ENCODE measurements at regions not wholly inside any gene's neighbourhood (a gene's known extent, or its start where the extent isn't known, plus 50 kb on each side); places are given as distances from the start of the nearest gene placed in this dataset.
"Not testable (repeated sequence)": the region's sequence is repeated elsewhere in the genome, so short reads cannot be mapped to it uniquely, and the experiment has no call there.

DNA sequence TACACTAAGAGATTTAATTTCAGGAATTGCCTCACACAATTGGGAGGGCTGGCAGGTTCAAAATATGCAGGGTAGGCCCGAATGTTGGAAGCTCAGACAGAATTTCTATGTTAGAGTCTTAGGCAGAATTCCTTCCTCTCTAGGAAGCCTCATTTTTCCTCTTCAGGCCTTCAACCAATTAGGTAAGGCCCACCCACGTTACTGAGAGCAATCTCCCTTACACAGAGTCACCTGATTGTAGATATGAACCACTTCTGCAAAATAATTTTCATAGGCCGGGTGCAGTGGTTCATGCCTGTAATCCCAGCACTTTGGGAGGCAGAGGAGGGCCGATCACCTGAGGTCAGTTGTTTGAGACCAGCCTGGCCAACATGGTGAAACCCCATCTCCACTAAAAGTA, 50.2 kb upstream of the HIVEP1 start:
- no peak for DNase-seq (ENCODE audit: low spot score)

DNA sequence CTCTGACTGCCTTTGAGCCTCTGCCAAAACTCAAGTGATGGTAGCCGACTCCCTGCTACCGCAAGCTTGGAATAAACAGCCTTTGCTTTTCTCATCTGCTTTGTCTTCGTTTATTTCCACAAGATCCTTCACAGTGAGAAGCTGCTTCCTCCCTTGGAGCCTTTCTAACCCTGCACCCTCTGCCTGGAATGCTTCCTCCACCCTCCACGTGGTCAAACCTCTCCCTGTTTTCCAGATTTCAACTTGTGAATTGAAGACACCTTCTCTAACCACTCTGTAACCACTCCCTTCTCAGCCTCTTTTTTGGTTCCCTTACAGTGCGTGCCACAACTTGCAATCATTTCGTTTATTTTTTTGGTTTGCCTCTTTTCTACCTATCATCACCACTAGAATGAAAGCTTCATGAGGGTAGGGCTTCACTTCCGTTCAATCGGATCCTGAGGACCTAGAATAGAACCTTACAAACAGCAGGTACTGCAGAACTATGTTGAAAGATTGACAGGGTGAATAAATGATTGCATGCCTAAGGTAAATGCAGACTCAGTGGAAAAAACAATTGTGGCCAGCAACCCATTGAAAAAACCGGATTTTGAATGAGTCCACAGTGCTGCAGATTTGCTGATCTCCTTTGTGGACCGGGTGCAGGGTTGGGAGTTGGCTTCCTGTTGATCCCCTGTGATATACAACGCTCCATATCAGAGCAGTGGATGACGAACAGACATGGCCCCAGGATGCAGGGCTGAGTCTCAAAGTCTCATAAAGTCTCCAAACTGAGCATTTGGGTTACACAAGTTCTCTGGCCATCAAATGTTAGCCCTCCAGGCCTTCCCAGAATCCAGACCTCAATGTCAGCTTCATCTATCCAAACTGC, 51.0 kb upstream of the HIVEP1 start:
- DNase-seq (ENCODE audit: low spot score) = no peak

DNA sequence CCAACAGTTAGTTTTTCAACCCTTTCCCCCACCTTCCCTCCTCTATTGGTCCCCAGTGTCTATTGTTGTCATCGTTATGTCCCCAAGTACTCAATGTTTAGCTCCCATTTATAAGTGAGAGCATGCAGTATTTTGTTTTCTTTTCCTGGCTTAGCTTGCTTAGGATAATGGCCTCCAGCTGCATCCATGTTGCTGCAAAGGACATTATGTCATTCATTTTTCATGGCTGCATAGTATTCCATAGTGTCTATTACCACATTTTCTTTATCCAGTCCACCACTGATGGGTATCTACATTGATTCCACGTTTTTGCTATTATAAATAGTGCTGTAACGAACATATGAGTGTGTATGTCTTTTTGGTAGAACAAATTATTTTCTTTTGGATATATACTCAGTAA, 55.3 kb upstream of the HIVEP1 start:
- DNase-seq (ENCODE audit: low spot score) = no peak

DNA sequence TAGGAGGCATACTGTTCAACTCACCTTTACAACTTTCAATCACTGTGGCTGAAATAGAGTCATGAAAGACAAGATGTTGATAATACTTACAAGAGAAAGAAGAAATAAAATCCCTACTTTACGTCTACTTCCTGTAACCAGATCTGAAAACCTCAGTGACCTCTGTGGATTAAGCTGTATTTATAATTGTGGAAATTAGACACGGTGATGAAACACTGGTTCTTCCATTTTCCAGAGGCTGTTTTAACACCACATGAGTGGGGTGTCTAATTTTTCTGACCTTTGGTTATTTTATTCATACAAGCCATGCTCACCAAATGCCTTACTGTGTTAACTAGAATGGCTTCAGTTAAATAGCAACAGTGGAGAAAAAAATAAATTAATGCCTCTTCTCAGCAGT, 58.5 kb upstream of the HIVEP1 start:
- no peak for DNase-seq (ENCODE audit: low spot score)

DNA sequence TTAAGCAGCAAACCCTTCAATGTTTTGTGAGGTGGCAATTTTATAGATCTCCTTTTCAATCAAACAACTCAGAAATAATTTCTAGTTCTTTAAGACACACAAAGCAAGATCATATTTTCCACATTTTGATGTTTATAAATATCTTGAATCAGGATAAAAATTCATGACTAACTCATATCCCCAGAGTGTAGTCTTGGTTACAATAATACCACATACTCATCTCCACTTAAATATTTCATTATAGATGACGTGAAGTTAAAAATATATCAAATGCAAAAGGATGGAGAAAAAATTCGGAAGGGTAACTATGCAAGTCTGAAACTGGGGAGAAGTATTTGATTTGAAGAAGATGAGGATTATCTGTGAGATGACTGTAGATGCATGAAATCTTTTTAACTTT, 59.8 kb upstream of the HIVEP1 start:
- DNase-seq (ENCODE audit: low spot score) = no peak

DNA sequence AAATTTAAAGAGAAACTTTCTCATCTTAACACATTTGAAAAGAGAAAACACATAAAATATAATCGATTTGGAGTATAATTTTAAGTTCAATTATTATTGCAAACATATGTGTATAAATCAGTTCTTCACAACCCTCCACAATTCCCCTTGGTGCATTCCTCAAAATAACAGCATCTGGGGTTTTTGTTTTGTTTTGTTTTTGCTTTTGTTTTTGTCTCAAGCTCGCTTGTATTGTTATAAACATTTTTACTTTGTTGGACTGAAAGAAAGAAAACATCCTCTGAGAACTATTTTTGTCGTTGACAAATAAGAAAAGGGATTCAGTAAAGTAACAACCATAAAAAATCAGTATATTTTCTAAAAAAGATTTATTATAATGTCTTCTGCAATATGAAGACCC, 60.2 kb upstream of the HIVEP1 start:
- DNase-seq (ENCODE audit: low spot score) = no peak

DNA sequence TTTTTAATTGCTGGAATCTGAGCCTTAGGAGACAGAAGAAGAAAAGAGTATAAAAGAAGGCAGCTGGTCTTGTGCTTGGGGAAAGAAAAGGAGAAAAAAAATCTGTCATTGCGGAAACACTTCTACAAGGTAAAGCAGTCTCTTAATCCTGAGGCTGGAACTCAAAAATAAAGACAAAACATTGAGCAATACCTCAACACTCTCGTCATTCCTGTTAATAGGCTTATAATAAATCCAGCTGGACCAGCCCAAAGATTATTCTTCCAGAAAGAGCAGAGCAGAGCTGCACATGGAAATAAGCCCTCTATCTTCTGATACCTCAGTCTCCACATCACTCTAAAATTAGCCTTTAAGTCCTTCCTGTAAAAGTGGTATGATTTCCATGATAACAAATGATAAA, 62.0 kb upstream of the HIVEP1 start:
- no peak for DNase-seq (ENCODE audit: low spot score)

DNA sequence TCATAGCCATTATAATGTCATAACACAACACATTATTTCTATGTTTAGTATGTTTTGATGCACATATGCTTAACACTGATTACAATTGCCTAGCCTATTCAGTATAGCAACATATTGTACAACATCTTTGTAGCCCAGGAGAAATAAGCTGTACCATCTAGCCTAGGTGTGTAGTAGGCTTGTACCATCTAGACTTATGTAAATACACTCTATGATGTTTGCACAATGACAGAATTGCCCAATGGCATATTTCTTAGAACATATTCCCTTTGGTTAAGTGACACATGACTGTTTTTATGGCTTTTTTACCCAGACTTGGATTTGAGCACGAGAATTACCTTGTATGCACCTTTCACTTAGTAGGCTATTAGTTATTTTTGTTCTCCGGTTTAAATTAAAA, 64.5 kb upstream of the HIVEP1 start:
- DNase-seq (ENCODE audit: low spot score) = no peak

DNA sequence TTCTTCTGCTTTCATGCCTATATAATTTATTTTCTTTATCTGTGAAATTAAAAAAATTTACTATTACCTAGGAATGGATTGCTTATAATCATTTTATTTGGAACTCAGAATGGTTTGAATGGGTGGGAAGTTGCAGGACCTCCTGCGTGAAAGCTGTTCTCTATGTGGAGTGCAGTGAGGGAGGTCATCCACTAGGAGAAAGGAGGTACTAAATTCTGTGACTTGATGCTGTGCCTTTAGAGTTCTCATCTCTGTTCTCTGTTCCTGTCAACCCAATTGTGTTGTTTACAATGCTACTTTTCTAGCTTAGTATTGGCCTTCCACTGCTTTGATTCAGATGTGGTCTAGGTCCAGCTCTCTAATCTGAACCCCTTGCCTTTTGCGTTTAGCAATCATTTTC, 65.0 kb upstream of the HIVEP1 start:
- DNase-seq (ENCODE audit: low spot score) = no peak

DNA sequence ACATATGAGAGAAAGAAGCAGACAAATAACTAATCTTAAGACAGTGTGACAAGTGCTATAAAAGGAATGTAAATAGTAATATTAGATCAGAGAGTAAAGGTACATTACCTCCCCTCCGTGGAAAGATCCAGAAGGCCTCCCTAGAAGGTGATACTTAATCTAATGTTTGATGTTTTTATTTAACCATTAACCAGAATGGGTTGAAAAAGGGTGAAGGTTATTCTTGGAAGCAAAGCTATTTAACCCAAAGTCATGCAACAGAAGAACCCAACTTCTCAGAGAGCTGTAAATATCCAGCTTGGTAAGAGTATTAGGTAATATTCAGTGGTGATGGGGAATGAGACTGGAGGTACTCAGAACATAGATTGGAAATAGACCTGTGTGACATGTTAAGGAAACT, 68.0 kb upstream of the HIVEP1 start:
- DNase-seq (ENCODE audit: low spot score) = no peak

DNA sequence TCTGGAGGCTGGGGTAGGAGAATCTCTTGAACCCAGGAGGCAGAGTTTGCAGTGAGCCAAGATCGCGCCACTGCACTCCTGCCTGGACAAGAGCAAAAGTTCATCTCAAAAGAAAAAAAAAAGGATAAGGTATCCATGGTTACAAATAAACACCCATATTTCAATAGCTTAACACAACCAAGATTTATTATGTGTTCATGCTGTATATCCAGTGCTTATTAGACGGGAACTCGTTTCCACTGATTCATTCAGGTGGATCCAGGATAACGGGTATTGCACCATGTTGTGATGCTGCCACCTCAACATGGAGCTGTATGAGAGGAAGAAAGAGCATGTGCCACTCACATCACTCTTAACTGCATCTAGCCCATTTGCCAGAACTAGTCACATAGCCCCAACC, 69.1 kb upstream of the HIVEP1 start:
- no peak for DNase-seq (ENCODE audit: low spot score)

DNA sequence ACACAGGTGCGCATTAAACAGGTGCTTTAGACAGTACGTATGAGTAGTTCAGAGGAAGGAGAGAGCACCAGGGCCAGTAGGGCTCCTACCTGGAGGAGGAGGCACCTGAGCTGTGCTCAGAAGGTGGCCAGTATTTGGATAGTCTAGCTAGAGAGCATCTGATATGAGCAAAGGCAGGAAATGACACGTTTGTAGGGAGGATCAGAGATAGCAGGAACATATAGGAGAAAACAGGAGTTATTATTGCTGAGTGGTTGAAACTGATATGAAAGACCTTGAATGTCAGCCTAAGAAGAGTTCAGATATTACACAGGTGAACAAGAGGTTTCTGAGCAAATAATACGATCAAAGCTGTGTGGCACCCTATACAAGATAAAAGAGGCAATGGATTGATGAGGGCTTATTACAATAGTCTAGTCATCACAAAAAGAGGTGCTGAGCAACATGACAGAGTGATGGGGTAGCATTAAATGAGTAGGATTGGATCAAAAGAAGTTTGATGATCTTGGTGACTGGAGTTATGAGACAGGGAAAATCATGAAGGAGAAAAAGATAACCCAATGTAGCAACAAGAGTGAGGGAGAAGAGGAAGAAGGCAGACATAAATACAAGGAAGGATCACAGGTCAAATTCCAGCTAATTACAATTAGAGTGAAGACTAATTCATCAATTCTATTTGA, 69.8 kb upstream of the HIVEP1 start:
- no peak for DNase-seq (ENCODE audit: low spot score)

DNA sequence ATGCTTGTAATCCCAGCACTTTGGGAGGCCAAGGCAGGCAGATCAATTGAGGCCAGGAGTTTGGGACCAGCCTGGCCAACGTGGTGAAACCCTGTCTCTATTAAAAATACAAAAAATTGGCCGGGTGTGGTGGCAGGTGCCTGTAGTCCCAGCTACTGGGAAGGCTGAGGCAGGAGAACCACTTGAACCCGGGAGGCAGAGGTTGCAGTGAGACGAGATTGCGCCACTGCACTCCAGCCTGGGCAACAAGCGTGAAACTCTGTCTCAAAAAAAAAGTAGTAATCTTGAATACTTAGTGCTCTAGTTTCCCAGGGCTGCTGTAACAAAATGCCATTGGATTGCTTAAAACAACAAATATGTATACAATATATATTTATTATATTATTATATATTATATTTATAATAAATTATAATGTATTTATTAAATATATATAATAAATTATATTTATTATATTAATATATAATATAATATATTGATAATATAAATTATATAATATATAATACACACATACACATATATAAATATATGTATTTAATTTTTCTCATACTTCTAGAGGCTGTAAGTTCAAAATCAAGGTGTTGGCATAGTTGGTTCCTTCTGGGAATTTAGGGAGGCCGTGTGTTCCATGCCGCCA, 71.5 kb upstream of the HIVEP1 start:
- DNase-seq (ENCODE audit: low spot score) = not testable (repeated sequence)

DNA sequence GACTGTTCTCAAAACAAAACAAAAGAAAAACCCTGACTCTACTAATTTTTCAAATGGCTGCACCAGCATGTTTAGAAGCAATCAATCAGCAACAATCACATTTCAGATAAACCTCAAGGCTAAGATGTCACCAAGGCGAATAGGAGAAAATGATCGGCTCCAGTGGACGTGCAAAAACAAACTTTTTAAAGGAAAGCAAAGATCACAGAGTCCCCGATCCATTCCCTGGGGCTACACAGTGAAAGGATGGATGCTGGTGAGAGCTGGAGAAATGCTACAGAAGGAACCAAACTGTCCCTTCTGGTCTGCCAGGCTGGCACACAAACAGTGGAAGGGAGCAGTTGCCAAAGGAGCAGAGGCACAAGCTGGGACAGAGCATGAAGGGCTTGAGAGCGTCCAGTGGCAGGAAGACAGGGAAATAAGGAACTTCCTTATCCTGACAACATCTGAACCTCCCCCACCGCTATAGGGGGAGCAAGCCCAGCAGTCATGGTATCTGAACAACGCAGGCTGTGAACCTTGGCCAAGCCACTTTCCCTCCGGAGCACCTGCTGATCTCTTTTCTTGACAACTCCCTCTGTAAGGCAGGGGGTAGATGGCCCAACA, 73.7 kb upstream of the HIVEP1 start:
- DNase-seq (ENCODE audit: low spot score) = no peak

DNA sequence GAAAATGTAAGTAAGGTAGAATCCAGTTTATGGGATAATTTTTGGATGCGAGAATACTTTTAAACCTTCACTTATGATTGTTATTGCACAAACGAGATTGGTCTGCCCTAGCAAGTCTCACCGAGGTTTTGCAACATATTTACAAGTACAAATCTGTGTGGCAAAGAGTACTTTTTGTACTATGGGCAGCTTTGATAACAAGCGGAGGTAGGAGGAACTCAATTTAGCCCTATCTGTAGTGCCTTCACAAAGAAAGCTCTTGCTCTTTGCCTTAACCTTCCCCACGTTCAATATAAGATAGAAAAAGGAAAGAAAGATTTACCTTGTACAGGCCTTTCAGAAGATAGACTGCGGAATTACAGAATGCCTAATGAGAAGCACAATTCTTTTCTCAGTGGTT, 77.5 kb upstream of the HIVEP1 start:
- no peak for DNase-seq (ENCODE audit: low spot score)

DNA sequence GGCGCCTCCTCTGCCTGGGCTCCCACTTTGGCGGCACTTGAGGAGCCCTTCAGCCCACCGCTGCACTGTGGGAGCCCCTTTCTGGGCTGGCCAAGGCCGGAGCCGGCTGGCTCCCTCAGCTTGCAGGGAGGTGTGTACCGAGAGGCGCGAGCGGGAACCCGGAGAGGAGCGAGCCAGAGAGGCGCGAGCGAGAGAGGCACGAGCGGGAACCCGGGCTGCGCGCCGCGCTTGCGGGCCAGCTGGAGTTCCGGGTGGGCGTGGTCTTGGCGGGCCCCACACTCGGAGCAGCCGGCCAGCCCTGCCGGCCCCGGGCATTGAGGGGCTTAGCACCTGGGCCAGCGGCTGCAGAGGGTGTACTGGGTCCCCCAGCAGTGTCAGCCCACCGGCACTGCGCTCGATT, 79.2 kb upstream of the HIVEP1 start:
- DNase-seq (ENCODE audit: low spot score) = not testable (repeated sequence)

DNA sequence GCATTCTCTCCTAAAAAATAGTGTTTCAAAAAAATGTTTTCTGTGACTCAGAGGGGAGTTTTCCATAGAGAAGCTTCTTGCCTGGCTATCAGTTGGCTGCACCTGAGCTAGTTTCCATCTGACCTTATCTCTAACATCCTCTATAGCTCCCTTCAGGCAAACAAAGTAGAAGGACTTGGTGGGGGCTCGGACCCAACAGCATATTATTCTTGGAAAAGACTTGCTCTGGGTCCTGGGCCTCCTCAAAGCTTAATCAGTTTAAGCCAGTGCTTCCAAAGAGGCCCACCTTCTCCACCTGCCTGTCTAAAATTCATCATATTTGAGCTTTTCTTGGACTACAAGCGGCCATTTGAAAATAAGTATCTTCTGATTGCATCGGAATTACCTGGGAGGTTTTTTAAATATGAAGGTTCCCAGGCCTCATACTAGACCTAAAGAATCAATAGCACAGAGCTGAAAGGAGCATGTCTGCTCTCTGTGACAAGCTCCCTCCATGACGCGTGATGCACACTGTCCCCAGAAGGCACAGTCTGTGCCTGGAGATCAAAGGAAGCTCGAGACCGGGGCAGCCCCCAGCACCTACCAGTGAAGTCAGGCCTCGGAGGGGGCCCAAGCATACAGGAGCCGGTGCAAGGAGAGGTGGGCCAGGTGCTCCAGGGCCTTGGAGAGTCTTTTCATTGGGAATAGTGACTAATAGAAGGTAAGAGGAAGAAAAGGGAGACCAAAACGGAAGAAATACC, 80.6 kb upstream of the HIVEP1 start:
- DNase-seq (ENCODE audit: low spot score) = no peak

DNA sequence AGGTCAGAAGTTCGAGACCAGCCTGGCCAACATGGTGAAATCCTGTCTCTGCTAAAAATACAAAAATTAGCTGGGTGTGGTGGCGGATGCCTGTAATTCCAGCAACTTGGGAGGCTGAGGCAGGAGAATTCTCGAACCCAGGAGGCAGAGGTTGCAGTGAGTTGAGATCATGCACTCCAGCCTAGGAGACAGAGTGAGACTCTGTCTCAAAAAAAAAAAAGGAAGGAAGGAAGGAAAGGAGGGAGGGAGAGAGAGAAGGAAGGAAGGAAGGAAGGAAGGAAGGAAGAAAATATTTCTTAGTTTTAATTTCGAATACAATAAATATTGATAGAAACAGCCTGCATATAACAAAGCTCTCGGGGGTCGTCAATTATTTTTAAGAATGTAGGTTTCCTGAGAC, 81.3 kb upstream of the HIVEP1 start:
- DNase-seq (ENCODE audit: low spot score) = not testable (repeated sequence)

DNA sequence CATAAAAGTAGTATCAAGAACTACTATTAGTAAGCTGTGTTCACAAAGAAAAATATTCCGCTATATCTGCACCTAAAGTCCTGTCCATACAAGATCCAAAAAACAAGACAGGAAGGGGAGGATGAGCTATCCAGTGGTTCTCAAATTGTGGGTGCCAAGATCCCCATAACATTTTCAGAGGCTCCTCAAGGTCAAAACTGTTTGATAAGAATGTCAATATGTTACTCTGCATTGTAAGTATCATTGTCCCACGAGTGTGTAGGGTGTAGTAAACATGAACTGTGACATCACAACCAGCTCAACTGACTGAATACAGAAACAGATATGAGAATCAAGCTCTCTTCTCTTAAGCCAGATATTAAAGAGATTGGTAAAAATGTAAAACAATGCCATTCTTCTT, 81.9 kb upstream of the HIVEP1 start:
- no peak for DNase-seq (ENCODE audit: low spot score)

DNA sequence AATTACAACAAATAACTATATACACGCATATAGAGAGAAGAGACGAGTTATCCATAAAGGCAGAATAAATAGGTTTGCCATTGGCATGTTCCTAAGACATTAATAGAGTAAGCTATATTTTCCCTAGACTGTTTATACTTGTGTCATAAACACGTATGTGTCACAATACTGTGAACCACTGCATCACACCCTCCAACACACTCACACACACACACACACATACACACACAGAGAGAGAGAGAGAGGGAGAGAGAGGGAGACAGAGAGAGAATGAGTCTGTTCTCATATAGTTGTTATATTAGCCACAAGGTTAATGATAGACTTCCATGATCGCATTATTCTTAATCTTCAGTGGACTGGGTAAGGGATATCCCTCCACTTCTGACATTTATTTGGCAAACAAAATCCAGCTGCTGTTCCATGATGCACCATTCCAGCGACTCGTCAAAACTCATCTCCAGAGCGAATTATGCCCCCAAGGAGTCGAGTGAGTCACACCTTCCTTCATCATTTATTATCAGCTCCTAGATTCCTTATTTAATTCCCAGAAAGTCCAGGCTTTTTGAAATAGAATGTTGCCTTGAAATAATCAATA, 82.8 kb upstream of the HIVEP1 start:
- no peak for DNase-seq (ENCODE audit: low spot score)

DNA sequence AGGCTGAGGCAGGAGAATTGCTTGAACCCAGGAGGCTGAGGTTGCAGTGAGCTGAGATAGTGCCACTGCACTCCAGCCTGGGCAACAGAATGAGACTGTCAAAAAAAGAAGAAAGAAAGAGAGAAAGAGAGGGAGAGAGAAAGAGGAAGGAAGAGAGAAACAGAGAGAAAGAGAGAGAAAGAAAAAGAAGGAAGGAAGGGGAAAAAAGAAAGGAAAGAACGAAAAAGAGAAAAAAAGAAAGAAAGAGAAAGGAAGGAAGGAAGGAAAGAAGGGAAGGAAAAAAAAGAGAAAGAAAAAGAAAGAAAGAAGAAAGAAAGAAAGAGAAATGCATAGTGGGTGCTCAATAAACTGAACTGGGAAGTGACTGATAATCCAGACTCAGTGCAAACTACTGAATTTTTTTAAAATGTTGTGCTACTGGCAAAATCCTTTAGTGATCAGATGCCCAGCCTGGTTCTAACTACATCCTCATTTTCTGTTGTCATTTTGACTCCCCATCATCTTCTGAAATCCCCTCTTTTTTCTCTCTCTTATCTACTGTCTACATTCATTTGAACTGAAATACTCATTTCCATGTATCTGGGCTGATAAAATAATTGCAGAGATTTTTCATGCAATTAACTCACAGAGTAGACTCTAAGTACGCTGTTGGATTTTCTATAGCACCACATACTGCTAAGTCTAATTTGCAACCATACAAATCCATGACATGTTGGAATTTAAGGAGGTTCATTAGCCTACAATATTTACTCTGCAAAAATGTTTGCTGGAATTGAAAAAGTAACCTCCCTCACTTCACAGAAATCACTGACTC, 85.3 kb upstream of the HIVEP1 start:
- DNase-seq (ENCODE audit: low spot score) = no peak

All from mucosa of gallbladder (tissue), 1 donor.